ENCODE measurements at regions not wholly inside any gene's neighbourhood (a gene's known extent, or its start where the extent isn't known, plus 50 kb on each side); places are given as distances from the start of the nearest gene placed in this dataset.

GRCh38 chr4:128587382-128587781 lies 222.1 kb upstream of the JADE1 start:
- H4K20me1 ChIP-seq (ENCODE audit: insufficient read depth, low read length), result no peaks in the 10 kb centered on the region
- in situ Hi-C loops (cut with HindIII; ENCODE audit: extremely low pct_ligation_motif_present, low pct_unique_long_range_greater_than_20kb) (no loop called here), intact Hi-C loops (cut with micrococcal nuclease; ENCODE audit: unreplicated experiment) (no loop called here)
- DNase-seq (ENCODE audit: low spot score), result no peak
- 75% methylated on average over 5 of the region's 5 CpGs for WGBS (ENCODE audit: low lambda C conversion rate)
- BruUV-seq (replicated peaks), result no TSS peak
- ATAC-seq, result no peak
- no peak overlapping the region for H3K27ac ChIP-seq (ENCODE audit: extremely low read length, insufficient read depth, low read length)
- no peak for FAIRE-seq
- H3K4me3 ChIP-seq (replicated peaks in 1 of 3; ENCODE audit: insufficient read depth in 1 of 3, low read depth in 2 of 3, low read length in 3 of 3), result no peak overlapping the region
- peaks cover 21% of the 10 kb centered on the region for H3K4me1 ChIP-seq (ENCODE audit: insufficient read depth, low read length)
- H3K79me2 ChIP-seq (ENCODE audit: insufficient read depth, low read length), result no peaks in the 10 kb centered on the region
- TF ChIP-seq ZNF557 (CRISPR knock-in tag; IDR thresholded peaks at IDR 0.05) (no peak), ZNF12 (CRISPR knock-in tag; IDR thresholded peaks at IDR 0.05) (0 out of 2 replicates have a peak, but pooled peaks have one; percentile 31)
- ChIA-PET POLR2A (no interaction called here), CTCF (ENCODE audit: low intra/inter-chr PET ratio, low total read pairs) (no interaction called here)
- H3K9ac ChIP-seq (ENCODE audit: insufficient read depth, low read depth, low read length), result no peak overlapping the region
- H3K9me3 ChIP-seq (ENCODE audit: low read length), result no peaks in the 10 kb centered on the region
- H3K36me3 ChIP-seq (replicated peaks in 1 of 2; ENCODE audit: control insufficient read depth in 1 of 2, insufficient read depth in 2 of 2, low read length in 2 of 2), result no peaks in the 10 kb centered on the region
- H2AFZ ChIP-seq (ENCODE audit: low read length), result no peak overlapping the region
- H3K27me3 ChIP-seq (ENCODE audit: control insufficient read depth in 1 of 2, insufficient read depth in 2 of 2, low read length in 2 of 2), result no peaks in the 10 kb centered on the region; a peak in 1 of 5 replicates
- no peak overlapping the region for H3K4me2 ChIP-seq (ENCODE audit: low read depth, low read length)

- Histone ChIP-seq H3K79me2 (ENCODE audit: insufficient read depth, low read length) (no peaks in the 10 kb centered on the region), H3K9me3 (ENCODE audit: low read length) (no peaks in the 10 kb centered on the region), H3K4me2 (ENCODE audit: low read depth, low read length) (no peak overlapping the region), H4K20me1 (ENCODE audit: insufficient read depth, low read length) (no peaks in the 10 kb centered on the region), H3K36me3 (replicated peaks in 1 of 2; ENCODE audit: control insufficient read depth in 1 of 2, insufficient read depth in 2 of 2, low read length in 2 of 2) (no peaks in the 10 kb centered on the region), H3K27ac (ENCODE audit: extremely low read length, insufficient read depth, low read length) (no peak overlapping the region), H3K9ac (ENCODE audit: insufficient read depth, low read depth, low read length) (no peak overlapping the region), H2AFZ (ENCODE audit: low read length) (no peak overlapping the region), H3K4me1 (ENCODE audit: insufficient read depth, low read length) (no peaks in the 10 kb centered on the region), H3K27me3 (ENCODE audit: control insufficient read depth in 1 of 2, insufficient read depth in 2 of 2, low read length in 2 of 2) (no peaks in the 10 kb centered on the region; a peak in 1 of 5 replicates), H3K4me3 (replicated peaks in 1 of 3; ENCODE audit: insufficient read depth in 1 of 3, low read depth in 2 of 3, low read length in 3 of 3) (no peak overlapping the region)
- BruUV-seq (replicated peaks), result no TSS peak
- no peak for ATAC-seq
- DNase-seq (ENCODE audit: low spot score), result no peak
- intact Hi-C loops (cut with micrococcal nuclease; ENCODE audit: unreplicated experiment), result no loop called here
- 34% methylated on average over 3 of the region's 7 CpGs for WGBS (ENCODE audit: low lambda C conversion rate)
- TF ChIP-seq ZBTB49 (CRISPR knock-in tag; IDR thresholded peaks at IDR 0.05; ENCODE audit: borderline replicate concordance), result no peak
- TF ChIP-seq ZIK1 (CRISPR knock-in tag; IDR thresholded peaks at IDR 0.05; ENCODE audit: borderline replicate concordance, low read depth), result no peak
- TF ChIP-seq FOXK1 (CRISPR knock-in tag; IDR thresholded peaks at IDR 0.05; ENCODE audit: borderline replicate concordance, low read depth), result no peak
- no peak for TF ChIP-seq ZNF549 (CRISPR knock-in tag; IDR thresholded peaks at IDR 0.05)
- TF ChIP-seq HOXA3 (CRISPR knock-in tag; IDR thresholded peaks at IDR 0.05), result no peak
- no peak for TF ChIP-seq ZFP1 (CRISPR knock-in tag; IDR thresholded peaks at IDR 0.05)
- TF ChIP-seq DRAP1 (CRISPR knock-in tag; IDR thresholded peaks at IDR 0.05), result no peak
- no peak for FAIRE-seq
- ChIA-PET CTCF (ENCODE audit: low intra/inter-chr PET ratio, low total read pairs) (no interaction called here), POLR2A (interaction anchor here (1.6 kb wide), 1 partner anchor 17 kb away, joined by 5 read pairs; no protein-coding TSS in a partner anchor)
- in situ Hi-C loops (cut with HindIII; ENCODE audit: extremely low pct_ligation_motif_present, low pct_unique_long_range_greater_than_20kb), result no loop called here
Measured at GRCh38 chr4:128583753-128584712, 225.5 kb upstream of the JADE1 start.

Measured in HepG2 (cell line).